GM23338 (cell line): ENCODE measurements at regions not wholly inside any gene's neighbourhood (a gene's known extent, or its start where the extent isn't known, plus 50 kb on each side); places are given as distances from the start of the nearest gene placed in this dataset.

Experiments used
- ATAC-seq: fragments of 200-7000 bp; cut with Tn5 transposase; 3 replicates; pipeline ENCODE4 v1.9.1; 2020
- DNase-seq: peaks from one replicate; pipeline ENCODE4 v3.0.0-alpha.2; 2015; ENCODE audit warnings: low spot score
- H2AFZ ChIP-seq: fragments of 200-600 bp; sonication (generic); 2 replicates; pipeline ENCODE4 v1.8.0; 2016; ENCODE audit warnings: antibody characterized with exemption, mild to moderate bottlenecking, moderate library complexity
- H3F3A ChIP-seq: fragments of 200-600 bp; sonication (generic); replicated peaks from 2 replicates; pipeline ENCODE4 v1.8.0; 2017; ENCODE audit warnings: antibody characterized with exemption, mixed run types, low read depth
- H3K27ac ChIP-seq: fragments of 200-600 bp; sonication (generic); 2 replicates; pipeline ENCODE4 v1.6.1; 2016; ENCODE audit warnings: low read depth
- H3K27me3 ChIP-seq: fragments of 200-600 bp; sonication (generic); 2 replicates; pipeline ENCODE4 v1.8.0; 2016; ENCODE audit warnings: mild to moderate bottlenecking, mixed run types, moderate library complexity; ENCODE audit not compliant: insufficient read depth
- H3K36me3 ChIP-seq: fragments of 200-600 bp; sonication (generic); 2 replicates; pipeline ENCODE4 v1.8.0; 2016; ENCODE audit warnings: mild to moderate bottlenecking; ENCODE audit not compliant: insufficient read depth
- H3K4me1 ChIP-seq: fragments of 200-600 bp; sonication (generic); 2 replicates; pipeline ENCODE4 v1.8.0; 2016; ENCODE audit warnings: mild to moderate bottlenecking, moderate library complexity; ENCODE audit not compliant: insufficient read depth
- H3K4me2 ChIP-seq: fragments of 200-600 bp; sonication (generic); 2 replicates; pipeline ENCODE4 v1.7.1; 2017; ENCODE audit warnings: mixed run types
- H3K4me3 ChIP-seq: fragments of 200-600 bp; sonication (generic); 2 replicates; pipeline ENCODE4 v1.6.1; 2016; ENCODE audit warnings: mixed run types
- H3K79me2 ChIP-seq: fragments of 200-600 bp; sonication (generic); replicated peaks from 2 replicates; pipeline ENCODE4 v1.8.0; 2017; ENCODE audit warnings: mild to moderate bottlenecking; ENCODE audit not compliant: insufficient read depth
- H3K9me2 ChIP-seq: fragments of 200-600 bp; sonication (generic); 2 replicates; pipeline ENCODE4 v1.8.0; 2017; ENCODE audit not compliant: insufficient read depth
- H4K20me1 ChIP-seq: fragments of 200-600 bp; sonication (generic); replicated peaks from 2 replicates; pipeline ENCODE4 v1.8.0; 2017; ENCODE audit warnings: mild to moderate bottlenecking; ENCODE audit not compliant: insufficient read depth
- H3K27ac Mint-ChIP-seq: 2 replicates; pipeline ENCODE4 v1.8.0; 2020; ENCODE audit warnings: inconsistent platforms, mild to moderate bottlenecking, moderate library complexity, mixed read lengths
- H3K27me3 Mint-ChIP-seq: 3 replicates; pipeline ENCODE4 v1.8.0; 2022; ENCODE audit warnings: low read depth, mild to moderate bottlenecking, moderate library complexity, mixed read lengths, inconsistent platforms; ENCODE audit not compliant: insufficient read depth, poor library complexity
- H3K36me3 Mint-ChIP-seq: 3 replicates; pipeline ENCODE4 v1.8.0; 2021; ENCODE audit warnings: low read depth, mild to moderate bottlenecking, inconsistent platforms, moderate library complexity, mixed read lengths
- H3K4me1 Mint-ChIP-seq: 3 replicates; pipeline ENCODE4 v1.8.0; 2020; ENCODE audit warnings: mild to moderate bottlenecking, inconsistent platforms, mixed read lengths
- H3K4me3 Mint-ChIP-seq: 3 replicates; pipeline ENCODE4 v1.8.0; 2021; ENCODE audit warnings: moderate library complexity, mild to moderate bottlenecking, inconsistent platforms, mixed read lengths
- H3K9me3 Mint-ChIP-seq: 3 replicates; pipeline ENCODE4 v1.8.0; 2020; ENCODE audit warnings: moderate library complexity, mild to moderate bottlenecking, inconsistent platforms, mixed read lengths
- CREB1 ChIP-seq: fragments of 250-450 bp; sonication (Bioruptor Pico); IDR thresholded peaks from 2 replicates; pipeline ENCODE4 v1.5.0; 2020; ENCODE audit warnings: low read depth, mild to moderate bottlenecking, moderate library complexity
- CTCF ChIP-seq, 2 experiments: fragments of 200-600 bp in 1 of 2; sonication (generic) in 1 of 2; conservative IDR thresholded peaks; 2 replicates each; pipeline versions ENCODE4 v1.5.1 to v1.6.1; 2016 to 2017; ENCODE audit warnings: antibody characterized with exemption in 2 of 2, low read depth in 2 of 2, mild to moderate bottlenecking in 2 of 2, moderate library complexity in 1 of 2
- ETS1 ChIP-seq: IDR thresholded peaks from 2 replicates; pipeline ENCODE4 v1.6.1; 2016; ENCODE audit warnings: antibody characterized with exemption
- EZH2 ChIP-seq: fragments of 200-600 bp; sonication (generic); IDR thresholded peaks from one replicate; pipeline ENCODE4 v1.8.0; 2017; ENCODE audit warnings: antibody characterized with exemption, mild to moderate bottlenecking, low read depth; ENCODE audit not compliant: unreplicated experiment
- JUNB ChIP-seq: IDR thresholded peaks from one replicate; pipeline ENCODE4 v1.6.1; 2016; ENCODE audit warnings: antibody characterized with exemption; ENCODE audit not compliant: unreplicated experiment
- NANOG ChIP-seq: IDR thresholded peaks from 2 replicates; pipeline ENCODE4 v1.6.1; 2016; ENCODE audit warnings: antibody characterized with exemption, borderline replicate concordance
- POLR2AphosphoS5 ChIP-seq: IDR thresholded peaks from 2 replicates; pipeline ENCODE4 v1.6.1; 2016; ENCODE audit warnings: antibody characterized with exemption, low read depth
- STAT1 ChIP-seq: IDR thresholded peaks from one replicate; pipeline ENCODE4 v1.6.1; 2016; ENCODE audit warnings: antibody characterized with exemption; ENCODE audit not compliant: unreplicated experiment
- ZNF114 ChIP-seq: fragments of 250-450 bp; sonication (Bioruptor Pico); IDR thresholded peaks from 2 replicates; pipeline ENCODE4 v1.5.0; 2020; ENCODE audit warnings: mild to moderate bottlenecking, moderate library complexity
- ZNF331 ChIP-seq: fragments of 250-450 bp; sonication (Bioruptor Pico); IDR thresholded peaks from 2 replicates; pipeline ENCODE4 v1.5.0; 2020; ENCODE audit warnings: low read depth, mild to moderate bottlenecking, moderate library complexity
- ZNF462 ChIP-seq: fragments of 250-450 bp; sonication (Bioruptor Pico); IDR thresholded peaks from 2 replicates; pipeline ENCODE4 v1.5.0; 2020; ENCODE audit warnings: mild to moderate bottlenecking, moderate library complexity
- TF ChIP-seq, protein P1 (sequence below): IDR thresholded peaks from one replicate; pipeline ENCODE4 v1.6.1; 2018; ENCODE audit warnings: antibody characterized with exemption; ENCODE audit not compliant: unreplicated experiment

GRCh38 chr5:121304838-121305237 lies 546.8 kb upstream of the FTMT start:
- no peaks in the 10 kb centered on the region for H3K27me3 ChIP-seq
- H2AFZ ChIP-seq: no peak overlapping the region
- no peaks in the 10 kb centered on the region for H4K20me1 ChIP-seq
- Mint-ChIP-seq H3K4me3 (no peak overlapping the region), H3K27ac (no peak overlapping the region), H3K9me3 (no peaks in the 10 kb centered on the region), H3K36me3 (no peaks in the 10 kb centered on the region), H3K27me3 (no peaks in the 10 kb centered on the region), H3K4me1 (peaks cover 3% of the 10 kb centered on the region; the same call in 2 of the 3 replicates)
- DNase-seq (no peak), ATAC-seq (no peak)
- H3K4me1 ChIP-seq: peaks cover 8% of the 10 kb centered on the region; the same call in 1 of the 2 replicates
- no peak overlapping the region for H3K4me3 ChIP-seq
- H3F3A ChIP-seq: no peaks in the 10 kb centered on the region
- H3K9me2 ChIP-seq: no peaks in the 10 kb centered on the region
- no peak overlapping the region for H3K4me2 ChIP-seq
- TF ChIP-seq ZNF462 (CRISPR knock-in tag) (no peak), ZNF331 (no peak), POLR2AphosphoS5 (no peak), STAT1 (no peak), EZH2 (no peak), CREB1 (CRISPR knock-in tag) (no peak), NANOG (no peak), JUNB (no peak), ETS1 (no peak), ZNF114 (CRISPR knock-in tag) (no peak), CTCF (conservative IDR thresholded peaks at IDR 0.05; ENCODE audit: low read depth in 2 of 2) (no peak)
- TF ChIP-seq, protein P1, sequence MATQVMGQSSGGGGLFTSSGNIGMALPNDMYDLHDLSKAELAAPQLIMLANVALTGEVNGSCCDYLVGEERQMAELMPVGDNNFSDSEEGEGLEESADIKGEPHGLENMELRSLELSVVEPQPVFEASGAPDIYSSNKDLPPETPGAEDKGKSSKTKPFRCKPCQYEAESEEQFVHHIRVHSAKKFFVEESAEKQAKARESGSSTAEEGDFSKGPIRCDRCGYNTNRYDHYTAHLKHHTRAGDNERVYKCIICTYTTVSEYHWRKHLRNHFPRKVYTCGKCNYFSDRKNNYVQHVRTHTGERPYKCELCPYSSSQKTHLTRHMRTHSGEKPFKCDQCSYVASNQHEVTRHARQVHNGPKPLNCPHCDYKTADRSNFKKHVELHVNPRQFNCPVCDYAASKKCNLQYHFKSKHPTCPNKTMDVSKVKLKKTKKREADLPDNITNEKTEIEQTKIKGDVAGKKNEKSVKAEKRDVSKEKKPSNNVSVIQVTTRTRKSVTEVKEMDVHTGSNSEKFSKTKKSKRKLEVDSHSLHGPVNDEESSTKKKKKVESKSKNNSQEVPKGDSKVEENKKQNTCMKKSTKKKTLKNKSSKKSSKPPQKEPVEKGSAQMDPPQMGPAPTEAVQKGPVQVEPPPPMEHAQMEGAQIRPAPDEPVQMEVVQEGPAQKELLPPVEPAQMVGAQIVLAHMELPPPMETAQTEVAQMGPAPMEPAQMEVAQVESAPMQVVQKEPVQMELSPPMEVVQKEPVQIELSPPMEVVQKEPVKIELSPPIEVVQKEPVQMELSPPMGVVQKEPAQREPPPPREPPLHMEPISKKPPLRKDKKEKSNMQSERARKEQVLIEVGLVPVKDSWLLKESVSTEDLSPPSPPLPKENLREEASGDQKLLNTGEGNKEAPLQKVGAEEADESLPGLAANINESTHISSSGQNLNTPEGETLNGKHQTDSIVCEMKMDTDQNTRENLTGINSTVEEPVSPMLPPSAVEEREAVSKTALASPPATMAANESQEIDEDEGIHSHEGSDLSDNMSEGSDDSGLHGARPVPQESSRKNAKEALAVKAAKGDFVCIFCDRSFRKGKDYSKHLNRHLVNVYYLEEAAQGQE: no peak
- no peak overlapping the region for H3K27ac ChIP-seq
- H3K79me2 ChIP-seq: no peaks in the 10 kb centered on the region
- H3K36me3 ChIP-seq: no peaks in the 10 kb centered on the region
